ENCODE measurements at regions not wholly inside any gene's neighbourhood (a gene's known extent, or its start where the extent isn't known, plus 50 kb on each side); places are given as distances from the start of the nearest gene placed in this dataset.

GRCh38 chr2:176432434-176432833 lies 163.2 kb downstream of the MTX2 start:
- Mint-ChIP-seq H3K27ac (no peak overlapping the region), H3K27me3 (ENCODE audit: low read depth) (no peaks in the 10 kb centered on the region), H3K4me1 (no peaks in the 10 kb centered on the region), H3K36me3 (no peaks in the 10 kb centered on the region), H3K9me3 (peaks cover 5% of the 10 kb centered on the region), H3K4me3 (no peak overlapping the region)
- no peak for TF ChIP-seq TEAD4 (CRISPR knock-in tag; IDR thresholded peaks at IDR 0.05)
- no peak for TF ChIP-seq SP1 (CRISPR knock-in tag; conservative IDR thresholded peaks at IDR 0.05)
- TF ChIP-seq MLX (CRISPR knock-in tag; IDR thresholded peaks at IDR 0.05) = no peak
- no peak for TF ChIP-seq MYBL2 (CRISPR knock-in tag; IDR thresholded peaks at IDR 0.05)
- POLR2A ChIA-PET = no interaction called here
- CTCF ChIA-PET = no interaction called here
- DNase-seq (ENCODE audit: low spot score) (no peak), ATAC-seq (no peak)

GRCh38 chr2:176435729-176436128 lies 166.5 kb downstream of the MTX2 start:
- Mint-ChIP-seq H3K27ac (no peak overlapping the region), H3K27me3 (ENCODE audit: low read depth) (no peaks in the 10 kb centered on the region), H3K36me3 (no peaks in the 10 kb centered on the region), H3K4me3 (no peak overlapping the region), H3K4me1 (no peaks in the 10 kb centered on the region), H3K9me3 (peaks cover 5% of the 10 kb centered on the region)
- TF ChIP-seq, protein P1, sequence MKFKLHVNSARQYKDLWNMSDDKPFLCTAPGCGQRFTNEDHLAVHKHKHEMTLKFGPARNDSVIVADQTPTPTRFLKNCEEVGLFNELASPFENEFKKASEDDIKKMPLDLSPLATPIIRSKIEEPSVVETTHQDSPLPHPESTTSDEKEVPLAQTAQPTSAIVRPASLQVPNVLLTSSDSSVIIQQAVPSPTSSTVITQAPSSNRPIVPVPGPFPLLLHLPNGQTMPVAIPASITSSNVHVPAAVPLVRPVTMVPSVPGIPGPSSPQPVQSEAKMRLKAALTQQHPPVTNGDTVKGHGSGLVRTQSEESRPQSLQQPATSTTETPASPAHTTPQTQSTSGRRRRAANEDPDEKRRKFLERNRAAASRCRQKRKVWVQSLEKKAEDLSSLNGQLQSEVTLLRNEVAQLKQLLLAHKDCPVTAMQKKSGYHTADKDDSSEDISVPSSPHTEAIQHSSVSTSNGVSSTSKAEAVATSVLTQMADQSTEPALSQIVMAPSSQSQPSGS (CRISPR knock-in tag; IDR thresholded peaks at IDR 0.05; ENCODE audit: borderline replicate concordance, low read depth) = no peak
- TF ChIP-seq NR1H2 (CRISPR knock-in tag; IDR thresholded peaks at IDR 0.05) (no peak), ZBTB21 (CRISPR knock-in tag; IDR thresholded peaks at IDR 0.05; ENCODE audit: borderline replicate concordance) (no peak), PRRX2 (CRISPR knock-in tag; IDR thresholded peaks at IDR 0.05) (no peak)
- CTCF ChIA-PET = no interaction called here
- DNase-seq (ENCODE audit: low spot score) (no peak), ATAC-seq (no peak)
- POLR2A ChIA-PET = interaction anchor here (1.1 kb wide), 1 partner anchor 14 kb away, joined by 3 read pairs; no protein-coding TSS in a partner anchor

DNA sequence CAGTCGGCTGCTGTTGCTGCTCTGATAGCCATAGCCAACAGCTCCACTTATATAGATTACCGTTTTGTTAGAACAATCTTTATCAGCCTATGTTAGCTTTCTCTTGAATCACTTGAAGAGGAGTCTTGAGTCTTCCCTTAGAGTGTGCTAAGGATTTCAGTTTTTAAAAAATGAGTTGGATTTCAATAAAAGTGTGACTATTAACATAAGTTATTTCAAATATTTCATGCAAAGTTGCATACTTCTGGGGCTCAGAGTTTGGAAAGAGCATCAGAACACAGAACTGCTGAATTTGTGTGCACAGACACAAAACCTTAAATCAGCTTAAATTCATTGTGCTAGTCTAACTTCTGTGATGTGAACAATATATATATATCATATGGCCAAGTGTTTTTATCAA lies 174.7 kb downstream of the MTX2 start:
- CTCF ChIA-PET = interaction anchor here (1.8 kb wide), 1 partner anchor 11 kb away, joined by 16 read pairs; no protein-coding TSS in a partner anchor
- no peak for ATAC-seq

More for the DNA sequence above, 174.7 kb downstream of the MTX2 start:
- Mint-ChIP-seq H3K36me3 (no peaks in the 10 kb centered on the region), H3K27me3 (ENCODE audit: low read depth) (peaks cover 1% of the 10 kb centered on the region; the same call in 1 of the 2 replicates), H3K27ac (no peak overlapping the region), H3K9me3 (no peaks in the 10 kb centered on the region), H3K4me3 (no peak overlapping the region), H3K4me1 (peaks cover 9% of the 10 kb centered on the region)
- TF ChIP-seq MXD4 (CRISPR knock-in tag; IDR thresholded peaks at IDR 0.05; ENCODE audit: borderline replicate concordance) = no peak
- no peak for TF ChIP-seq FOXP4 (CRISPR knock-in tag; IDR thresholded peaks at IDR 0.05)
- no peak for TF ChIP-seq ZNF671 (CRISPR knock-in tag; IDR thresholded peaks at IDR 0.05)
- TF ChIP-seq, protein P2, sequence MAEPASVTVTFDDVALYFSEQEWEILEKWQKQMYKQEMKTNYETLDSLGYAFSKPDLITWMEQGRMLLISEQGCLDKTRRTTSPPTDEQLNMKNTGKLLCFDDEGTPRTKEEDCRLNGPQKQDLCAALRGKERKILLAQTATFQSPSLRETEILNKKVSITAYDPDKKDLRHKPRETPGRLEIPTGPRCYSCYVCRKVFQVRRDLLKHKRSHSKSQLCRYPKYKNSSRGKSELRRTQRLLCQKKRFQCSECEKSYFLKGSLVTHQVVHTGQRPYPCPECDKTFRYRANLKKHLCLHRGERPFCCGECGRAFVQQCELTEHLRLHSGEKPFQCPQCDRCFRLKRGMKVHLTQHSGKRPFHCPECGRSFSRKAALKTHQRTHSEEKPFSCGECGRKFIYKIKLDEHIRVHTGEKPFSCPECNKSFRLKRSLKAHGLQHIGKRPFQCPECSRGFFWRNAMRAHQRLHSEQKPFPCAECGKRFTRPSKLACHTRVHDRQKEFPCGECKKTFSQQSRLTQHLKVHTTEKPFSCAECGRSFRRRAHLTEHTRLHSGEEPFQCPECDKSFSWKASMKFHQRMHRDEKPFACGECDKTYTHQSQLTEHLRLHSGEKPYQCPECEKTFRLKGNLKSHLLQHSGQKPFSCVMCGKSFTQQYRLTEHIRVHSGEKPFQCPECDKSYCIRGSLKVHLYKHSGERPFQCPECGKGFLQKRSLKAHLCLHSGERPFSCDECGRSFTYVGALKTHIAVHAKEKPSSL (CRISPR knock-in tag; conservative IDR thresholded peaks at IDR 0.05) = no peak
- TF ChIP-seq CREM (CRISPR knock-in tag; IDR thresholded peaks at IDR 0.05) = no peak
- POLR2A ChIA-PET = no interaction called here
- no peak for DNase-seq (ENCODE audit: low spot score)

Measured in WTC11 (cell line).